ENCODE measurements at regions not wholly inside any gene's neighbourhood (a gene's known extent, or its start where the extent isn't known, plus 50 kb on each side); places are given as distances from the start of the nearest gene placed in this dataset.

DNA sequence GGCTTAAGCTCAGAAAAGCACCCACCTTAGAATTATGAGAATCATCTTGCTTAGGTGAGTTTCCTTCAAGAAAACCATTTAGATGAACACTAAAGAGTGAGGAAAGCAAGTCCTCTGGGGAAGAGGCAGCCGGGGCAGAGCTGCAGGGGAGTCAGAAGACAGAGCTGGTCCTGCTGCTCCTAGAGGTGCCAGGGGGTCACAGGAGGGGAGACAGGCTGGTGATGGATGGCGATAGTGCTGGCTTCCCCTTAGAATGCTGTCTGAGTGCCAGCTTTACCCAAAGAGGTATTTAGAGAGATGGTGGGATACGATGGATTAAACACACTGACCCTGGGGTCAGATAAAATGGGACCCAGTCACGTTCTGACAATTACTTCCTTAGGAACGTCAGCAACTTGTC lies 269.4 kb downstream of the TDRD15 start:
- no peak for DNase-seq (ENCODE audit: low read depth)

DNA sequence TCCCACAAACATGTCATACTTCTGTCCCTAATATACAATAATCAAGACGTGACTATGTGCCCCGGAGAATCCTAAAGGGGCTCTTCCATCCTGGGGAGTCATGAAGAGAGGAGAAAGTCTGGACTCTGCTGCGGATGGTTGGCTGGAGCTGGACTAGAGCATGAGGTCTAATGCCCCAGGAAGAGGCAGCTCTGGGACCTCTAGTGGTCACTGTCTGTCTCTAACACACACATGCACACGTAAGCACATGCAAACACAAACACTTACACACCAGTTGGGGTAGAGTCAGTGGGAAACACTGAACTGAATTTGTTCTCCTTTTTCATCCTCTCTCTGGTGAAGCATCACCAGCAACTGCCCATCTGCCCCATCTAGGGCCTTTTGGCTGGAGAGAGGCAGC lies 271.6 kb downstream of the TDRD15 start:
- no peak for DNase-seq (ENCODE audit: low read depth)

DNA sequence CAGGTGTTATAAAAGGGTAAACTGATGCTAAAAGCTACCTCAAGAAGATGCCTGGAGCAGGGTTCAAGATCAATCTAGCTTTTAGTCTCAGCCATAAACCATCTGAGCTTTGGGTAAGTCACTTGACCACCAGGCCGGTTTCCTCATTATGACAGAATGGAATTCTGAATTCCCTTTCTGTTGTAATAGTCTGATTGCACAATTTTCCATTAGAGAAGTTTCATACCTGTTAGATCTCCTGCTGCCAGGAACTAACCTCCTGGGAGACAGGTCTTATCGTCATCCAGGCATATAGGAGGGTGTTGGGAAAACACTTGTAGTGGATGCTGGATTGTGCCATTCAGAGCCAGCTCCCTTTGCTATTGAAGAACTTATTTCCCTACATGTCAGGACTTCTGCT lies 272.5 kb downstream of the TDRD15 start:
- no peak for DNase-seq (ENCODE audit: low read depth)

DNA sequence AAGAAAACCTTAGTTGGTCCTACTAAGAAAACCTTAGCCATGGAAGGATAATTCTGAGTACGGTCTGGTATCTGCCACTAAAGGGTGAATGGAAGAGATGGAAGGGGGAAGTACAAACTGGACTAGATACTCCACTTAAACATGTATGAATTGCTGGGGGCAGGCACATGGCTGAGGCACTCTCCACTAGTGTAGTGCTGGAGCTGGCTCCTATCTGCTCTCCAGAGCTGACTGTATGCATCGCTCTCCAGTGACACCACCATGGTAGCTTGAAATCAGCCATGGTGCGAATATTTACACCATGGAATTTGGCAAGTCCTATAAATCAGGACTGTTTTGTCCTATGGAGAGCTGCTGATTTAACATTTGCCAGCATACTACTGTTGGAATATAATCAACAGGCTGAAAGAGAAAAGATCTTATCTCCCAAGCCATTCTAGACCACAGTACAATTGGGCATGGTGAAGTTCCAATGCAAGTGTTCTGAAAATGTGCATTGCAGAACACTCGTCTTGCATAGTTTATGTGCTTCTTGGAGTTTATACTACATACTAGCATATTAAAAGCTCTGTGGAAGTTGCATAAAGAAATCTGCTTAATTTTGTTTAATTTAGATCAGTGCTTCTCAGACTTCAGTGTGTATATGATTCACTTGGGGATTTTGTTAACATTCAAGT lies 277.4 kb downstream of the TDRD15 start:
- no peak for DNase-seq (ENCODE audit: low read depth)

DNA sequence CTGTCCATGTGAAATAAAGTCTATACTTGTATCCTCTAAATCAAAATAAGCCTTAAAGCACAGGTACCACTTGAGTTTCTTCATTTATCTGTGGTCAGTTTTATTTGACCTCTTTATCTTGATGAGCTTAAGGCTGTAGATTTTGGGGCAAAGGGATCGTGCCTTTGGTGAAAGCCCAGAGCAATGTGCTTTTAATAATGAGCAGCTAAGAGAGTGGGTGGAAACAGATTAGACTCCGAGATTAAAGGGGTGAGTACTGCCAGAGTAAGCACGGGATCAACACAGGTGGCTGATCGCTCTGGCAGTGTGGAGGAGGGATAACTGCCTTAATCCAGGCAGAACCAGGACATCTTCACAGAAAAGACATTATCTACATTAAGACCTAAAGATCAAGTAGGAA lies 280.4 kb downstream of the TDRD15 start:
- DNase-seq (ENCODE audit: low read depth), result no peak

DNA sequence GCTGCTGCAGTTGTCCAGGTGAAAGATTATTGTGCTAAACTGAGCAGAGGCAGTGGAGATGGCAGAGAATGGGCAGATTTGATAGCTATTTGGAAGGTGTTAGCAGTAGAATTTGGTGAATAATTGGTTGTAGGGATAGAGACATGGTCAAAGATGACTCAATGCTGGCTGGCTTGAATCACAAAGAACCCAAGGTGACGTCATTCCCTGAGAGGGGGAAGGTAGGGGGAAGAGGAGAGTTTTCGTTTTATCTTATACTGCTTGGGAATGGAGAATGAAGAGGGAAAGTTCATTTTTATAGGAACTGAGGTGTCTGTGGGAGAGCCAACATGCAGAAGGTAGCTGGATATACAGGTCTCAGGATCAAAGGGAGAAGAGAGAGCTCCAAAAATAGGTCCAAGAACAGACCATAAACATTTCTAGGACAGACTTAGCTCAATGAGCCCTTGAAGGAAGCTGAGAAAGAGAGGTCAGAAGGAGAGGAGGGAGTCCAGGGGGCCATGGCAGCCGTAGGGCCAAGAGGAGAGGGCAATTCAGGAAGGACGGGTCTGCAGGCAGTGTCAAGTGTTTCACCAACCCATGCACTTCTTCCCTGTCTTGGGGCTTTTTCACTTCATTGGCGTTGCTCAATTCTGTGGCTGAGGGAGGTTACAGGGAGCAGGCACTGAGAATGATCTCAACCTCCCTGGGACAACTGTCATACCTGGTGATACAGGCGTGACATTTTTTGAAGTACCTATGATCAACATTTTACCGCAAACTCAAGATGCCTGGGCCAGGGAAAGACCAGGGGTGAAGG lies 281.3 kb downstream of the TDRD15 start:
- DNase-seq (ENCODE audit: low read depth), result peak; percentile 75

DNA sequence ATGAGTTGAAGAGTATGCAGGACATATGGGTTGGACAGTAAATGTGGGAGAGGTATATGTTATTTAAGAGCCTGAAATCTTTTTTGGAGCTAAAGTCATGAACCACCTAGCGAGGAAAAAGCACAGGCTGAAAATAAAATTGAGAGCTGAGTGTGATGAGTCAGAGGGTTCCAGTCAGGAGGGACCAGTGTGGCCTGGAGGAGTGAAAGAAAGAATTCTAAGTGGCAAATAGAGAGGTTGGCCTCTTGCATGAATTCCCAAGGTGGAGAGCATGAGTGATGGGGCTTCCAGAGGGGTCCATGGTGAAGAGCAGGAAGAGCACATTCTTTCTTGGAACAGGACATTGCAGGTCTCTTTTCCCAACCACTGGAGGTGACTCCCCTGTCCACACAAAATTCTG lies 282.6 kb downstream of the TDRD15 start:
- DNase-seq (ENCODE audit: low read depth), result no peak

DNA sequence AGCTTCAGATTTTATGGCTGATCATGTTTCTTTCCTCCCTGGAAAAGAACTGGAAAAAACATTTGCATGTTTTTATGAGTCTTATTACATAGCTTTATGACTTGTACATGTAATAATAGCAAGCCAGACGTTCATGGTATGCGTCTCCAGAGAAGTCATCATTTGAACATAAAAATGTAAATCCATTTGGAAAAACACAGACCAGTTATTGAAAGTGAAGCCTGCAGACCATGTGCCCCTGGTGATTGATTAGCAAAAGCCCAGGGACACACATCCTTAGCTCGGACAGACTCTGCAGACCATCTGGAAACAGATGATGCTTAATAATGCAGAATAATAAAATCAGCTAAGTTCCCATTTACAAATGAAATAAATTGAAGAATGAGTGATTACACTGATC lies 283.1 kb downstream of the TDRD15 start:
- no peak for DNase-seq (ENCODE audit: low read depth)

DNA sequence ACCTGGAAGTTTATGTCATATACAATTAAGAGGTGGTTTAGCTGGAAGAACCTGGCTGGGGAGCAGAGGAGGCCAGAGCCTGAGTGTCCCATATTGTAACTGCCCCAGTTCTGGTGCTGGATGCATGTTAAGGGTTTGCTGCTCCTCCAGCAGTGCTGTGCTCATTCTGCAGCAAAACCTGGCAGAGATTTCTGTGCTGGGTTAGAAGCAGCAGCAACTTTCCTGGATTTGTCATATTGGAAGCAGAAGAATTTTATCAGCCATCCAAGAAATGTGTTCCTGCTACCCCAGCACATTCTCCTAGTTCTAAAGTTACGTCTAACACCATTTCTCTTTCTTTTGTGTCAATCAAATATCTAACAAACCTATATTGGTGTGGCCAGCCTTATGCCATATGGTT lies 284.1 kb downstream of the TDRD15 start:
- DNase-seq (ENCODE audit: low read depth), result no peak

DNA sequence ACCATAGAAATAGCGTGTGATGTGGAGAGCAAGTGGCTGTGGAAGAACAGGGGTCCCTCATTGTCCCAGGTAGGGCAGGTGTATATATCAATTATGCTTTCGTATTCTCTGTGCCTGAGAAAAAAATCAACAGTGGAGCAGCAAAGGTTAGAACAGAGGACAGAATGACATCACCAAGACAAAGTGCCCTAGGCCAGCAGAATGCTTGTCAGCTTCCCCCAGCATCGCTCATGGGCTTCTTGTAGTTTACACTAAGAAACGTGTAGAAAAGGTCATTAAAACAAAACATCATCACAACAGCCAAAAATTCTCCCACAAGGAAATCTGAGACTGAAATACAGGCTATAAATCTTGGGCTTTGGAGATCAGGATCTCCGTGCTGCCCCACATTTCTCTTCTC lies 288.0 kb downstream of the TDRD15 start:
- DNase-seq (ENCODE audit: low read depth), result peak; percentile 51

DNA sequence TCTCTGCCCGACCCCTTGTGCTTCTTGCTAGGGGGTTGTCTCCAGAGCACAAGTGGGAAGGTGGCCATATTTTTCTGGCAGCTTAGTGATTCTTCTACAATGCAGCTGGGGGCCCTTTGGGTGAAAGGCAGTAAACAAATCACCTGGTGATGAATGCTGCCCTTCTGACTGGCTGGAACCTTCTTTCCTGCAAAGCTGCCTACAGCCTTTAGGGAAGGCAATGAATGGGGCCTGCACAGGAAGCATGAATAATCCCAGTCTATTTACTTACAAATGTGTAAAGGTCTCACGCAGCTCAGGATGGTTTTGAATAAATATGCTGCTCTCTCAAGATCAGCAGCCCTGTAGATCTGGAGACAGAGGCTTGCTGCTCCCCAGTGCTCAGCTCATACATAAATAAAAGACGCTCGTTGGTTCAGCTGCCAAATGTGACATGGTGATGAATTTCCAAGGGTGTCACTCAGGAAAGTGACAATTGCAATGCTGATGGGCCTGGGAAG lies 289.2 kb downstream of the TDRD15 start:
- peak; percentile 75 for DNase-seq (ENCODE audit: low read depth)

DNA sequence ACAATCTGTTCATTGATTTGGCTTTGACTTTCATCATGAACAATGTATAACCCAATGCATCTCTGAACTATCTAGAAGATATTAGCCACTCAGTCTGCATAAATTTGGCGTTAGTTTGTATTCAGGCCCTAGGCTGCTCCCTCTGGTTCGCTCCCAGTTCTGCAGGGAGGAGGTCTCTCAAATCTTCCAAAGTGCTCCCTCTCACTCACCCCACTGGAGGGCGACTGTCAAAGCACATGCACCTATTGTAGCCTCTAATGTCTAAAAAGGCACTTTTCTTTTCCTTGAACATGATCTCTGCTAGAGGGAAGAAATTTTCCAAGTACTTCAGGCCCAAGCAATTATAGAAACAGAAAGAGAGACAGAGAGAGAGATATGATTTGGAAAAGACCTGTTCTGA lies 291.5 kb downstream of the TDRD15 start:
- no peak for DNase-seq (ENCODE audit: low read depth)

DNA sequence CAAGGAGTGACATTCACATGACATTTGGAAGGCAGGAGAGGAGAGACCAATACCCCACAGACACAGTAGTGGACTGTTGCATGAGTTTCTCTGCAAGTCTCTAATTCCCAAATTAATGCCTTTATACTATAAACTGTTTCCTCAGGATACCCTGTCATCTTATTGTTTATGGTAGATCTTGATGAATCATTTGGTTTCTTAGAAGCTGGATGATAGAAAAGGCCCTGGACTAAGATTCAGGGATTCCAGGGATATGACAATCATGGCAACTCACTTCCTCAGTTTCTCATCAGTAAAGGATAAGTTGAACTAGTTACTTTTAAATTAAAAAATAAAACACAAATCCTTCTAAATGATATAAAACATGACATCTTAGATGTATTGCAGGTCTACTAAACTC lies 292.5 kb downstream of the TDRD15 start:
- no peak for DNase-seq (ENCODE audit: low read depth)

DNA sequence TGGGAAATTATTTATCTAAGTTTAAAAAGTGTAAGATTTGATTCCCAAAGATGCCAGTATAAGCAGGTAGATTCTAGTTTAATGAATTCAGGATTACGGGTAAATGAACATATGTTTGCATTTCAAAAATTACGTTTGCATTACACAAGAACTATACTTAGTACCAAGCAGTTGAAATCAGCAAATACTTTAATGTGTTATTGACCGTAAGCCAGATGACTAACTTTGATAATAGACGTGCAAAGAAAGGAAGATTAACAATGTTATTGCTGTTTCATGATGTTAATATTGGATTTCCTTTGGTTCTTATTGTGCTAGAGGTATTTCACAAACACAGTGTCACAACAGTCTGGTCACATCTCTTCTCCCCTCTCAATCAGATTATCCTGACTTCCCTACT lies 294.7 kb downstream of the TDRD15 start:
- no peak for DNase-seq (ENCODE audit: low read depth)

DNA sequence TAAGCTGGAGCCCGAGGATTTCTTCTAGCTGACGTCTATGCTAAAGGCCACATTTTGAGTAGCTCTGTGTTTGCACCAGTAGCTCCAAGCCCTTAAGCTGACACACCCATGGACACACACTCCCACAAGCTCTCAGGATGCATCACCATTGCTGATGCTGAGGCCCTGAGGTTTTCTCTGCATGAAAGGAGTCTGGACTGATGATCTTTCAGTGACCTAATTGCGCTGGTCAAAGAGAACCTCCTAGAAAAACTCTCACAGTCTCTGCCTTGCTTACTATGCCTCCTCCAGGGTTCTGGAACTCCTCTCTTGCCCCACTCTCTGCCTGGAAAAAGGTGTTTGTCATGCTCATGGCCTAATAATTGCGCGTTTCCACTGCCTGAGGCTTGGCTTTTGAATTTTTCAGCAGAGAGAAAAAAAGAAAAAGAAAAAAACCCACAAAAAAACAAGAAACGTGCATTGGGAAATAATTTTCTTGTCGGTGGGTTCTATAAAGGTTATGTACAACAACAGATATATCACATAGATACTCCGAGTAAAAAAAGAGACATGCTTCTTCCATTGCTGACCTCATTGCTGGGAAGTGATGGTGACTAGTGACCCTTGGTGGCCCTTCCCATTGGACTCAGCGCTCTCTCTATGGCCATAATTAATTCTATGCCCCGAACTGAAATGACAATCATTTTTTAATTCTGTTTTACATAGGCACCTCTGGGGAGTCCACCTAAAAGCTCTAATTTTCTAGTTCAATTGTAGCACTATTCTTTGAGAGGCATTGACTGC lies 297.0 kb downstream of the TDRD15 start:
- DNase-seq (ENCODE audit: low read depth), result peak; percentile 47

DNA sequence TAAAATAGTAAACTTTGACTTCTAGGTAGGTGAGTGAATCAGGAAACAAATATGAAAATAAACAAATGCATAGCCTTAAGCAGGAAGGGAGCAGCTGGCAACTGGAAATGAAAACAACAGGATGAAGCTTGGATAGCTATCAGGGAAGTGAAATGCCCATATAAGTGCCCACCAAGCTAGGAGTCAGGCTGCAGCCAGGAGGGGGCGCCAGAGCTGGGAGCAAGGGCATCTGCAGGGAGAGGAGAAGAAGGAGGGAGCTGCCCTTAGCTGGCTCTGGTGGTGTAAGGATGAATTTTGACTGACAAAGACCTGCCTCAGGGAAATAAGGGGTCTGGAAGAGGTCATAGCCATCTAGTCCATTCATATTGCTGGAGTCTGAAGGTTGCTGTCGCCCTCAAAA lies 298.3 kb downstream of the TDRD15 start:
- DNase-seq (ENCODE audit: low read depth), result peak; percentile 60

DNA sequence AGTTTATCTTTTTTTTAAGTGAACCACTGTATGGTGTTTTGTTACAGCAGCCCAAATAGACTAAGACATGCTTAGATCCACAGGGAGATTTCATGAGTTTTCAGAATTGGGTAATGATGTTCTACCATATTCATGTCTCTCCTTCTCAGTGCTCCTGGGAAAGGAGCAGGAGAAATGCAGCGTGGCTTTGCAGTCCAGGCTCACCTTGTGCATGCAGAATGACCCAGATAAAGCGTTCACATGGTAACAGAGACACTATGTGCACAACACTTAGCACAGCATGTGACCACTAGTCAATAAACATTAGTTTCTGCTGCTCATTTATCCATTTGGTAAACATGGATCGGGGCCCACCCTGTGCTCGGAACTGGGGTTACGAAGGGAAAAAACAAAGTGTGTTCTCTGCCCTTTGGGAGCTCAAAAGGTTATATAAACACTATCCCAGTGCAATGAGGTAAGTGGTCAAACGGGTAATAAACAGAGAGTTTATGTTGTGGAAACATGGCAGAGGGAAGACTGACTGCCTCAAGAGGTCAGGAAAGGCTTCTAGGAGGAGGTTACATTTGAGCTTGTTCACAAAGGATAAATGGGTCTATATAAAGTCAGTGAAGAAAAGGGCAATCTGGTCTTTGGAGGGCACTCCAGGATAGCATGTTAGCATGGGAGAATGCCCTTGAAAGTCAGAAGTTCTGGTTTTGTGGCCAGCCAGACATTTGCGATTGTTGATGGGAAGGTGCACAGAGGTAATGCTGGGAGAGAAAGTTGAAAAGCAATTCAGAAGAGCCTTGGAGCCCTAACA lies 299.2 kb downstream of the TDRD15 start:
- peak; percentile 64 for DNase-seq (ENCODE audit: low read depth)

DNA sequence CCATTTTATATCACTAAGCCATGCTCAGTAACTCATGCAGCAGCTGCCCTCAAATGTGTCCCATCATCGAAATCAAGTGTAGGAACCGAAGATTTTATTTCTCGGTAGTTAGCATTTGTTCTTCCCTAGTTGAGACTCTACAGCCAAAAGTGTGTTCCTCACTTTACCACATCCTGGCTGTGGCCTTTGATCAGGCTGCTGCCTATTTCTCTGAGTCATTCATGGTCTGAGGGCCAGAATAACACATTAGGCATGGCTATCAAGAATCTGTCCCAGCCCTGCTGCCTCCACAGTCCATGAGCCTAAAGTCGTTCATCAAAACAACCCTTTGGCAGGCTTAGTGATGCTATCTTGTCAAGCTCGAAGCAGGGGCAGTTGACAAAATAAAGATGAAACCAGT lies 300.1 kb downstream of the TDRD15 start:
- DNase-seq (ENCODE audit: low read depth), result peak; percentile 85

DNA sequence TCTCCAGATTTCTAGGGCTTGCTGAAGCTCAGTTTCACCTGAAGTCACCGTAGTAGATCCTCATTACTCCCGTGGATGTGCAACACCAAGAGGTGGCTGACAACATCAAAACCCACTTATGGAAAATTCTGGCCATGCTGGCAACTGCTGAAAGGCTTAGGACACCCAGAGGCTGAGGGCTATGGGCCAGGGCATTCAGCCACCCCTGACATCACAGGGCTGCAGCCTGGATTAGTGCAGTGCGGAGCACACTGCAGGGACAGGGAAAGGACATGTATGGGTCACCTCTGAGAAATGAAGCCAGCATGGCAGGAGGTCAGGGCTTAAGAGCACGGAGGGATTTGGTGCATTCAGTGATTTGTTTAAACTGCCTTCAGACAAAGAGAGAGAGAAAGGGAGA lies 300.6 kb downstream of the TDRD15 start:
- DNase-seq (ENCODE audit: low read depth), result no peak

DNA sequence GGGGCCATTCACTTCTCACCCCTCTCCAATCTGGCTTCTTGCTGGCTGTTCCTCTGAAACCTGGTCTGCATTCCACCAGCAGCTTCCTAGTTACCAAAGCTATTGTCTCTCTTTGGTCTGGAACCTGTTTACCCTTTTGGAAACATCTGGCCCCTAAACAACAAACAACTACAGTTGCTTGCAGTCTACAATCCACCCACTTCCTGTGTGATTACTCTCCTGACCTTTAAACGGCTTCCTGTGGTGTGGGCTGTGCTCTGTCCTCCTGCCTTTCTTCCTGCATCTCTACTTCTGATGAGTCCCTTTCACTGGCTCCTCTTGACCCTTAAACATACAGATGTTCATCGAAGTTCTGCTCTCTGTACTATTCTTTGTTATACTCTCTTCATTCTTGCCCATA lies 303.8 kb downstream of the TDRD15 start:
- DNase-seq (ENCODE audit: low read depth), result no peak

DNA sequence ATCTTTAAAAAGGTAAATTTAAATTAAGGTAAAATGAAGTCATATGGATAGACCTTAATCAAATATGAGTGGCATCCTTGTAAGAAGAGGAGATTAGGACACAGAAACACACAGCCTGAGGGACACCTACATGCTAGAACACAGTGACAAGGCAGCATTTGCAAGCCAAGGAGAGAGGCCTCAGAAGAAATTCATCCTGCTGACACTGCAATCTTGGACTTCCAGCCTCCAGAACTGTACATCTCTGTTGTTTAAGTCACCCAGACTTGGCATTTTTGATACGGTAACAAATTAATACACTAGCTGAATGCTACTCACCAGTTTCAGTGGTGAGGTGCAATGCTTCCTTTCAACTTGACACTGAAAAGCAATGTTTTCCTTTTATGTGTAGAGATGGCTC lies 305.0 kb downstream of the TDRD15 start:
- DNase-seq (ENCODE audit: low read depth), result no peak

DNA sequence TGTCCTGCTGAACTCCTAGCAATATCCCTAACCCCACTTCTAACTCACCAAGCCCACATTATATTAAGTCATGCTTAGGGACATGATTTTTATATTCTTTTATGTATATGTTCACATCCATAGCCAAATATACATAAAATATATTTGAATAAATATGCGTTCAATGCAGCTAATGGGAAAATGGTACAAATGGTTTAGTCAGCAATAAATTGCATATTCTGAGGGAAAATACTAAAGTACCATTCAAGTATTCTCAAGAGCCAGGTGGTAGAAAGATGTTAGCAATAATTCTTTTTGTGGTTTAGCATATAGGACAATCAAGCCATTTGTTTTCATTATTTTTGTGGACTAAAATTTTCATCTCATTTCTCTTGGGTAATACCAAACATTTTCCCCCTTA lies 306.0 kb downstream of the TDRD15 start:
- DNase-seq (ENCODE audit: low read depth), result no peak
